Stimulated activated CD4-positive, alpha-beta T cell treated with anti-CD3 and anti-CD28 coated beads, Interleukin-15, amount 100 ng/mL, for 1 hour (primary cell): ENCODE measurements at regions not wholly inside any gene's neighbourhood (a gene's known extent, or its start where the extent isn't known, plus 50 kb on each side); places are given as distances from the start of the nearest gene placed in this dataset.
"Not testable (repeated sequence)": the region's sequence is repeated elsewhere in the genome, so short reads cannot be mapped to it uniquely, and the experiment has no call there.

Experiments
- DNase-seq, 2 donors: peaks; one replicate each; pipeline ENCODE4 v3.0.0-alpha.2; 2020; ENCODE audit warnings: low read depth in 1 of 2, low spot score in 1 of 2

GRCh38 chr13:73640476-73641179, 493.6 kb downstream of the KLF12 start:
- not testable (repeated sequence) for DNase-seq

DNA sequence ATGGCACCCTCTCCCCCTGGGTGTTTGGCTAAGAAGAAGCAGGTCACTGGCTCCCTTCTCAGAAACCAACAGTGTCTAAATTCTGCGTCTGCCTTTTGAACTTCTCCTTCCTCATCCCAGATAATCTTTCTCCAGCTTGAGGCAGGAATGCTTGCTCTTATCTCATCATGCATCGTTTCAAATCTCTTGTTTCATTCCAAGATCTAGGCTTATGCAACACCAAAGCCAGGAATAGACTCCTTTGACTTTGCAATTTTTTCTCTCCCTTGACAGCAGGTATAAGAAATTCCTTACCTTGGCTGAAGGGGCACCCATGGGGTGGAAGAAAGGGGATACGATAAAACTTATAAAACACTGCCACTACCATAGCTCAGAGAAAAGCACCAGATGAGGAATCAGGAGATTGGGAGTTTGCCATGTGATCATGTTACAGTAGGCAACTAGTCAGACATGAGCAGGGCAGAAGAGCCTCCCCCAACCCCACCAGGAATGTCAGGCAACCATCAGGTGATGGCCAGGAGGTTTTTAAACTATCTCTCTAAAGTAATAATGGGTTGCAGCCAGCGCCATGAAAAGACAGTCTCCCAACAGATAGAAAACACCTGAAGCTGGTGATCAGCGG, 498.9 kb downstream of the KLF12 start:
- no peak for DNase-seq

DNA sequence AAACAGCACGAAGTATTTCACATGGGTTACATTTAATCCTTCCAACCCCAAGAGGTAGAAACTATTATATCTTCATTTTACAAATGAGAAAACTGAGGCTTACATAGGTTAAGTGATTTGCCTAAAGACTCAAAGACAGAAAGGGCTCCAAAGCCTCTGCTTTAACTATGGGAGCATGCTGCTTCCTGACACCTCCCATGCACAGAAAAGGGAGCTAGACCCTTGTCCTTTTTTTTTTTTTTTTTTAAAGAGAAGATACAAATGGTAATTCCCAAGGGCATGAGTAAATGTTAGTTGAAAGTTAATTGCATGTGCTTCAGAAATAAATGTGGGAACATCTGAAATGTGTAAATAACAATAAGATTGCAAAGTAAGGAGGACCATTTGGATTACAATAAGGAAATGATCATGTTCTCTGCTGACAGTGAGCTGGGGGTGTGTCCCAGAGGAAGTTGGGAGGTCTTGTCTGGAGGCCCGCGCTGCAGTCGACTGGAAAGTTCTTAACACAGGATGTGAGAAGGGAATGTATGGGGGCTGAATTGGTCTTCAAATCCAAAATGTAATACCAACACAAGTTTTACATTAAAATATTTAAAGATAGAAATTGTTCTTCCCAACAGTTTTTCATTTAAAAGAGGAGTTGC, 500.3 kb downstream of the KLF12 start:
- no peak for DNase-seq

DNA sequence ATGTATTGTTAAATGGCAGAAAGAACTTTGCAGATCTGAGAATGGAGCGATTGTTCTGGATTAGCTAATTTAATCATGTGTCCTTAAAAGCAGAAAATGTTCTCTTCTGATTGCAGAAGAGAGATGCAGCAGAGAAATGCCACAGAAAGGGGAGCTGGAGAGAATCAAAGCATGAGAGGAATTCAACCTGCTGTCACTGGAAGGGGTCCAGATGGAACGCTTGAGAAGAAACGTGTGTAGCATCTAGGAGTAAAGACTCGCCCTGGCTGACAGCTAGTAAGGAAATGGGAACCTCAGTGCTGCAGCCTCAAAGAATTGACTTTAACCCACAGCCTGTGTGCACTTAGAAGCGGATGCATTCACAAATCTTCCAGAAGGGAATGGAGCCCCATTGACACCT, 502.8 kb downstream of the KLF12 start:
- no peak for DNase-seq

DNA sequence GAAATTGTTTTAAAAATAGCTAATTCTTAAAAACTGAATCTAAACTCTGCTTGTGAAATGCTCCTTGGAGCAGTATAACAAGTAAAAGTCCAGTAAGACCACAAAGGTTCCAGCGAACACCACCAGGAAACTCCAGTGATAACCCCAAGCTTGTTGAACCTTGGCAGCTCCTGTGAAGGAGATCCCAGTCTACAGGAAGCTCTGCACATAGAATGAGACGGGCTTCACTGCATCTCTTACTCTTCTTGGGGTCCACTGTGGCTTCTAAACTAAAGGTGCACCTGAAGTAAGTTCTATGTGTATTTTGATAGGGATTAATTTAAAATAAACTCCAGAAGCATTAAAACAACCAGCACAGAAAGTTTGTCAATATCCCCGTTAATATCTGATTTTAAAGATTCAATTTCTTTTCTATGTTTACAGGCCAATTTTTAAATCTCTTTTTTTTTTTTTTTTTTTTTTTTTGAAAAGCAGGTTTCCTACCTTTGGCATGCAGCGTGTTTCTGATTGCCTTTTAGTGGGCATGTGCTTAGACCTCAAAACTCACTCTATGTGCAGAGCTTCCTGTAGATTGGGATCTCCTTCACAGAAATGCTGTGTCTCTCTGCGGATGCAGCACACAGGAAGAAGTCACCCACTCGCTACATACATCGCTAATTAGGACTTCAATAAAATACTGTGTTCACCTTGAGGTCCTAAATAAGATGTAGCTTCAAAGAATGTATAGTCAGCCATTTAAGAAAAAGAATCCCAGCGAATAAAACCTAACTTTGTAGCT, 508.5 kb downstream of the KLF12 start:
- no peak for DNase-seq

GRCh38 chr13:73623281-73623680, 510.9 kb downstream of the KLF12 start:
- DNase-seq: no peak

DNA sequence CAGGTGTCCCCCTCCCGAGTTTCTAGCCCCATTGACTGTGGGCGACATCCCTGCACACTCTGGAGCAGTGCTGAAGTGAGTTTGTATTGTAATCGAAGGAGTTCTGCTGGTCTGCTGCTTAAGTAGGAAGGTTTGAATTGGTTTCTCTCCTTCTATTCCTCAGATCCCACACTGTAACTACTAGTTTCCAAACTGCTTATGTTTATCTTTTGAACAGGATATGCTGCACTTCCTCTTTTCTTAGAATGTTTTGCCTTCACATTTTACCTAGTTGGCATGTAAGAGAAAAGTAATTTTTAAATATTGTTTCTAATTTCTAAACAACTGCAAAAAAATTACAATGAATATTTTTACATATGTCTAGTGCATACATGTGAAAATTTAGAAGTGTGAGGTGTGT, 511.8 kb downstream of the KLF12 start:
- DNase-seq: no peak

- DNase-seq: no peak
Measured at GRCh38 chr13:73618275-73618865, 515.8 kb downstream of the KLF12 start.

DNA sequence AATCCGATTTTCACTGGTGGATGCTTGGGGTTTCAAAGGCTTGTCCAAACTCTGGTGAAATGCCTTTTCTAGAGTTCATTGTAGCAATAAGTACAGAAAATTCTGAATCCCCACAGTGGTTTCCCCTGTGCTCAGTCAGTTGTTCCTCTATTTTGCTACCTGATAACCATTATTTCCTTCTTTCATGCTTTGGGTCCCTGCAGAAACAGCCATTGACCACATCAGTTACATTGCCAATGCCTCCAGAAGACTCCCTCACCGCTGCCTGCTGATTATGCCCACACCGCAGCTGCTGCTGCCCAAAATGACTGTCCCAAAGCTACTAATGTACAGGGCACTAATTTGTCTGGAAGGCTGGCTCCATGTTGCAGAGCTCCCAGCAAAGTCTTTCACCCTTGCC, 517.3 kb downstream of the KLF12 start:
- DNase-seq: no peak

GRCh38 chr13:73610799-73611592, 523.2 kb downstream of the KLF12 start:
- DNase-seq: no peak

DNA sequence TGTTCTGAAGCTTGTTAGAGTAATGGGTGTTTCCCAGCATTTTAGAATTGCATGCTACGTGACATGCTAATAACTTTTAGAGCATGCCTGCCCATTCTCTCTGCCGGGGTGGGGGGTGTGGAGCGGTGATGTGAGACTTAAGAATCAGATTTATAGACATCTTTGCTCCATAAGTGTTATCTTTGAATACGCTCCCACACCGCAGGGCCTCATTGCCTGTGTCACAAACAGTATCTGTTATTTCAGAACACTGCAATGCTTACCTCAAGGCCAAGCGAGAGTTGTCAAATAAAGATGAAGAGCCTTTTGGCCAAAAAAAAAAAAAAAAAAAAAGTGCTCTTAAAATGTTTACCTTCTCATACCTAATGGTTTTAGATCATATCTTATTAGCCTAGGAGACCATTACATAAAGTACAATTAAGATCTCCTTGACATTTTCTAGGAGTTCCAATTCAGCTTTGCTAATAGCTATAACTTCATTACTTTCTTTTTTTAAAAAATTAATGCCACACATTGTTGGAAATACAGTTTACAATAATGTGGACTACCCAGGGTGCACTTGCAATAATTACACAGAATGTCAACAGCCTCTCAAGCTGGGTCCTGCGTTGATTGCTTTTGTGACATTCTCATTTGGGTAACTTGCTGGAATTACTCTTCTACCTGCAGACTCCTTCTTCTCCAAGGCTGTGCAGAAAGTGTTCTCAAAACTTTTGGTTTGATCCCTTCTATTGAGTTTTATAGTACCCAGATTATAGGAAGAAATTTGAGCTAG, 525.3 kb downstream of the KLF12 start:
- DNase-seq: no peak

DNA sequence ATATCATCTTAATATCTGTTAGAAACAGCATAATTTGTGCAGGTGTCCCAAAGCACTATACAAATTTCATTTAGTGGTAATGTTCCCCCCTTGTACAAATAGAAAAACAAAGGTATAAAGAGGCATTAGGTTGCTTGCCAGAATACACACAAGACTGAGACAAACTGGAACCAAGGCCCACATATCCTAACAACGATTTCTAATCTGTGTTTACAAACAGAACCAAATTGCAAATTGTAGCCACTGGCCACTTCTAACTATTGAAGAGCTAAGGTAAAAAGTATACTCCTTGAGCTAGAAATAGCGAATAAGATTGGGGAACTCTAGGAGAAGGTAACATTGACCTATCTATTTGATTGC, 526.1 kb downstream of the KLF12 start:
- DNase-seq: no peak

DNA sequence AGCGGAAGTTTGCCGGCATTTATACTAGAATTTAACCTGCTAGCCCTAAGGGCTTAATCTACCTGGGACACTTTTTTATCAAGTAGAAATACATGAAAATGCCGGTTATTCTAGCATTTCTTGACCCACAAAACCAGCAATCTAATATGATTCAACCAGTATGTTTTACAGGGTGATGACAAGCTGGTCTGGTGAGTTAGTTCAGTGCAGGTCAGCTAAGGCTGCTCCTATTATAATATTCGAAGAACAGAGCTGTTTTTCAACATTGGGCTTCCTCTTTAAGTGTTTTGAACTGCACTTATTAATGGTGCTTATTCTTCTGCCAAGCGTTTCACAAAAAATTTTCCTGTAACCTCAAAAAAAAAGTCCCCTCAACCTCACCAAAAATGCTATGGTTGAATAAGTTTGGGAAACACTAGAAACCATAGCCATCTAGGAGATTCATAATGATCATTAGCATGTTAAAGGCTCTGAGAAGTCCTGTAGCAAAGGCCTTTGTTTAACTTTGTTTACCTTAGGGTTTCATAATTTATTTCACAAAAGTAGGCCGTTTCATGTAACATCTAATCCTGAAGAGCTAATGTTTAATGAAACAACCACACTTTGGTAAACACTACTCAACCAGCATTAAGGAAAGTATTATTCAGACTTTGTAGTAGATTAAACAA, 526.6 kb downstream of the KLF12 start:
- no peak for DNase-seq

DNA sequence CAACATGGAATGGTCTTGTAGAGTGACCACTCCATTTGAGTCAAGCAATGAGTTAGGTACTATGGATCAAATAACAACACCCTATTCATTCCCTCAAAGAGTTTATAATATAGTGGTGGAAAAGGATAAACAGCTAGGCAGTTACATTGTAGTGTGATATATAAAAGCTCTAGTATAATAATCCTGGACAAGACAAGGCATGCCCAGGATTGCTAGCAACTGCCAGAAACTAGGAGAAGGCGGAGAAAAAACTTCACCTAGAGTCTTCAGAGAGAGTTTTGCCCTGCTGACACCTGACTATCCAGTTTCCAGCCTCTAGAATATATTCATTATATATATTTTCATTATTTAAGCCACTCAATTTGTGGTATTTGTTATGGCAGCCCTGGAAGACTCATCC, 530.6 kb downstream of the KLF12 start:
- DNase-seq: no peak

DNA sequence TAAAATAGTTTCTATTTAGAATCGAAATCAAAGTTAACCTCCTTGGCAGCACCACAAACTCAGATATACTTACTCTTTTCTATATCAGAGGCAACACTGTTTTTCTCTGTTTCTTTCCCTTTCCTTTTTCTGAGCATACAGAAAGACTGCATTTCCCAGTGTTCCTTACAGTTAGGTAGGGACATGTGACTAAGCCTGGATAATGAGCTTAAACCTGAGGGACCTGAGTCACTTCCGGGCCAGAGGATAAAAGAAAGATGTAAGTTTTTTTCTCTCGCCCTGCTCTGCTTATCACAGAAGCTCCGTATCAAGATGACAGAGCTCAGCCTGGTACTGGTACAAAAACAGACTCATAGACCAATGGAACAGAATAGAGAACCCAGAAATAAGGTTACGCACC, 531.9 kb downstream of the KLF12 start:
- DNase-seq: no peak

DNA sequence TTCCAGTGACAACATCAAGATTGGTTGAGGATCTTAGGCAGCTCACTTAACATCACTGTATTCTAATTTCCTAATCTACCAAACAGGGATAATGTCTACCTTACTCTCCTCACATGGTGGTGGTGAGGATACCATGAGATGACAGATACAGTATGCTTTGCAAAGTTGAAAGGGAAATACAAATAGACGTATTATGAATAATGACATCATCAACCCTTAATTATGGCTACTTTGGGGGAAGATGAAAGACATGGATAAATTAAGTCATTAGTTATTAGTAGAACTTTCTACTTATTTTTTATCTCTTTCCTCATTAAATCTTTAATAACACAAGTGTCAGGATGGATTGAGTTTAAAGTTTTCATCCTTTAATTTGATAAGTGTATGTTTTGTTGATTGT, 532.5 kb downstream of the KLF12 start:
- no peak for DNase-seq

DNA sequence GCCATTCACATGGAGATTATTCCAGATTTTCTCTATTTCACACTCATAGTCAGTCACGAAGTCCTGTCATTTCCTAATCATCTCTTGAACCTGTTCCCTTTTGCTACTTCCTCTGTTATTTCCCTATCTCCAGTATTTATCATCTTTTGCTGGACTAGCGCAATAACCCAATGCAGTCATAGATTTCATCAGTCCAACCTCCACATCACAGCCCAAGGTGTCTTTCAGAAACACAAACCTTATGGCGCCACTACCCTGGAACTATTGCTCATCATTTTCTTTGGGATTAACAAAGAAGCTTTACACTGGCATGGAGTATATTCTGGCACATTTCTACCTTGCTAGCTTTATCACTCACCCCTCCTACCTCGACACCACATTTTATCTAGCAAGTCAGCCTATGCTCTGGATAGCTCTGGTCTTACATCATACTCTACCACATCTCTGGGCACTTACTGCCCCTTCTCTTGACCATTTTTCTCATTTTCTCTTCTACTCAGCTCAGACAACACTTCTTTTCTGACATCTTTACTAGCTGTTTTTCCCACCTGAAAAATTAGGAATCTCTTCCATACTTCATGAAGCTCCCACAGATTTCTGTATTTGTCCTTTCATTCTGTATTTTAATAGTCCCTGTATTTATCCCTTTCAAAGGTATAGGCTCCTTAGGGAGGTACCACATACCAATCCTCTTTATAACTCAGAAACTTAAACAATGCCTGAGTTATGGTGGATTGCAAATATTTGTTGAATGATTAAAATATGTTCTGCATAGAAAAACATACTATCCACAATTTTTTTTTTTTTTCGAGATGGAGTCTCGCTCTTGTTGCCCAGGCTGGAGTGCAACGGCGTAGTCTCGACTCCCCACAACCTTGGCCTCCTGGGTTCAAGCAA, 534.7 kb downstream of the KLF12 start:
- DNase-seq: no peak

- DNase-seq: no peak
Measured at GRCh38 chr13:73598020-73598712, 536.0 kb downstream of the KLF12 start.
